ENCODE measurements at regions not wholly inside any gene's neighbourhood (a gene's known extent, or its start where the extent isn't known, plus 50 kb on each side); places are given as distances from the start of the nearest gene placed in this dataset.

GRCh38 chr6:1043458-1043836 lies 268.5 kb upstream of the FOXQ1 start:
- Histone ChIP-seq H3K9ac (ENCODE audit: insufficient read depth, low read length, poor library complexity, severe bottlenecking) (no peak overlapping the region), H3K4me2 (replicated peaks; ENCODE audit: extremely low read depth, low read length, poor library complexity, severe bottlenecking) (no peak overlapping the region), H2AFZ (ENCODE audit: insufficient read depth, low read depth, low read length, poor library complexity, severe bottlenecking) (no peak overlapping the region), H4K20me1 (ENCODE audit: insufficient read depth, low read length) (no peaks in the 10 kb centered on the region), H3K4me3 (replicated peaks in 1 of 3; ENCODE audit: low read depth in 2 of 3, low read length in 3 of 3) (no peak overlapping the region), H3K27ac (ENCODE audit: low read depth in 1 of 2, low read length in 2 of 2) (no peak overlapping the region), H3K36me3 (replicated peaks in 1 of 2; ENCODE audit: control insufficient read depth in 1 of 2, insufficient read depth in 2 of 2, low read length in 2 of 2) (no peaks in the 10 kb centered on the region), H3K4me1 (ENCODE audit: control insufficient read depth in 1 of 2, insufficient read depth in 2 of 2, low read length in 2 of 2) (no peaks in the 10 kb centered on the region), H3K9me3 (replicated peaks in 1 of 2; ENCODE audit: control insufficient read depth in 1 of 2, insufficient read depth in 1 of 2, low read length in 2 of 2) (no peaks in the 10 kb centered on the region), H3K79me2 (ENCODE audit: insufficient read depth, low read length) (no peaks in the 10 kb centered on the region), H3K27me3 (ENCODE audit: control insufficient read depth in 2 of 2, insufficient read depth in 2 of 2, low read length in 2 of 2) (peaks cover 0 to 9% of the 10 kb centered on the region in 2 donors)
- intact Hi-C loops (cut with micrococcal nuclease): no loop called here
- Mint-ChIP-seq H3K4me1 (no peaks in the 10 kb centered on the region), H3K27ac (no peak overlapping the region), H3K4me3 (no peak overlapping the region), H3K36me3 (no peaks in the 10 kb centered on the region), H3K27me3 (ENCODE audit: low read depth in 3 of 3) (peaks cover 14 to 16% (median 15%) of the 10 kb centered on the region in 3 donors), H3K9me3 (peaks cover 0 to 3% (median 0%) of the 10 kb centered on the region in 7 donors)
- WGBS (ENCODE audit: insufficient coverage): 60% methylated on average over 3 of the region's 8 CpGs
- TF ChIP-seq CTCF (IDR thresholded peaks at IDR 0.05): no peak
- DNase-seq: no peak

GRCh38 chr6:1042583-1043457 lies 269.1 kb upstream of the FOXQ1 start:
- no peaks in the 10 kb centered on the region for H3K36me3 ChIP-seq (replicated peaks in 1 of 2; ENCODE audit: control insufficient read depth in 1 of 2, insufficient read depth in 2 of 2, low read length in 2 of 2)
- Mint-ChIP-seq H3K4me1 (no peaks in the 10 kb centered on the region), H3K9me3 (peaks cover 0 to 4% (median 0%) of the 10 kb centered on the region in 7 donors), H3K27ac (no peak overlapping the region), H3K27me3 (ENCODE audit: low read depth in 3 of 3) (peaks cover 9 to 10% (median 9%) of the 10 kb centered on the region in 3 donors), H3K36me3 (no peaks in the 10 kb centered on the region), H3K4me3 (no peak overlapping the region)
- no peaks in the 10 kb centered on the region for H3K79me2 ChIP-seq (ENCODE audit: insufficient read depth, low read length)
- no peak overlapping the region for H3K4me3 ChIP-seq (replicated peaks in 1 of 3; ENCODE audit: low read depth in 2 of 3, low read length in 3 of 3)
- no peak for TF ChIP-seq CTCF (IDR thresholded peaks at IDR 0.05)
- H3K27me3 ChIP-seq (ENCODE audit: control insufficient read depth in 2 of 2, insufficient read depth in 2 of 2, low read length in 2 of 2): peaks cover 0 to 6% of the 10 kb centered on the region in 2 donors
- intact Hi-C loops (cut with micrococcal nuclease): no loop called here
- H2AFZ ChIP-seq (ENCODE audit: insufficient read depth, low read depth, low read length, poor library complexity, severe bottlenecking): no peak overlapping the region
- no peak overlapping the region for H3K4me2 ChIP-seq (replicated peaks; ENCODE audit: extremely low read depth, low read length, poor library complexity, severe bottlenecking)
- no peak overlapping the region for H3K27ac ChIP-seq (ENCODE audit: low read depth in 1 of 2, low read length in 2 of 2)
- H3K9ac ChIP-seq (ENCODE audit: insufficient read depth, low read length, poor library complexity, severe bottlenecking): no peak overlapping the region
- no peaks in the 10 kb centered on the region for H3K4me1 ChIP-seq (ENCODE audit: control insufficient read depth in 1 of 2, insufficient read depth in 2 of 2, low read length in 2 of 2)
- WGBS (ENCODE audit: insufficient coverage): 93% methylated on average over 12 of the region's 15 CpGs
- H3K9me3 ChIP-seq (replicated peaks in 1 of 2; ENCODE audit: control insufficient read depth in 1 of 2, insufficient read depth in 1 of 2, low read length in 2 of 2): no peaks in the 10 kb centered on the region
- no peak for DNase-seq
- no peaks in the 10 kb centered on the region for H4K20me1 ChIP-seq (ENCODE audit: insufficient read depth, low read length)
